A549 (cell line): ENCODE measurements at regions not wholly inside any gene's neighbourhood (a gene's known extent, or its start where the extent isn't known, plus 50 kb on each side); places are given as distances from the start of the nearest gene placed in this dataset.

ENCODE experiments used
- MYC ChIP-seq: IDR thresholded peaks from 2 replicates; pipeline ENCODE4 v1.6.1; 2012; ENCODE audit warnings: mild to moderate bottlenecking, inconsistent platforms, low read length, improper control_type of control experiment, borderline replicate concordance
- NPAS2 ChIP-seq: fragments of 250-450 bp; sonication (Bioruptor Pico); IDR thresholded peaks from 2 replicates; pipeline ENCODE4 v1.8.0; 2022; ENCODE audit warnings: mild to moderate bottlenecking, moderate library complexity, borderline replicate concordance
- POLR2A ChIP-seq: IDR thresholded peaks from 2 replicates; pipeline ENCODE4 v1.6.1; 2012; ENCODE audit warnings: mild to moderate bottlenecking, low read length
- POLR2AphosphoS2 ChIP-seq: conservative IDR thresholded peaks from 2 replicates; pipeline ENCODE4 v1.6.1; 2012; ENCODE audit warnings: low read length, improper control_type of control experiment, inconsistent platforms
- RAD21 ChIP-seq, 2 experiments: fragments of >200 bp in 1 of 2; sonication (Bioruptor Twin) in 1 of 2; formaldehyde crosslinking in 1 of 2; IDR thresholded peaks in 1 of 2; conservative IDR thresholded peaks in 1 of 2; 2 replicates in 1 of 2; 3 replicates in 1 of 2; pipeline ENCODE4 v1.6.1; 2012 to 2018; ENCODE audit warnings: inconsistent platforms in 1 of 2
- SMC3 ChIP-seq: fragments of >200 bp; sonication (Bioruptor Twin); formaldehyde crosslinking; IDR thresholded peaks from 3 replicates; pipeline ENCODE4 v1.6.1; 2018; ENCODE audit warnings: inconsistent platforms
- TF ChIP-seq, protein P1 (sequence below): fragments of >200 bp; sonication (Bioruptor Twin); formaldehyde crosslinking; IDR thresholded peaks from 3 replicates; pipeline ENCODE4 v1.5.1; 2016

DNA sequence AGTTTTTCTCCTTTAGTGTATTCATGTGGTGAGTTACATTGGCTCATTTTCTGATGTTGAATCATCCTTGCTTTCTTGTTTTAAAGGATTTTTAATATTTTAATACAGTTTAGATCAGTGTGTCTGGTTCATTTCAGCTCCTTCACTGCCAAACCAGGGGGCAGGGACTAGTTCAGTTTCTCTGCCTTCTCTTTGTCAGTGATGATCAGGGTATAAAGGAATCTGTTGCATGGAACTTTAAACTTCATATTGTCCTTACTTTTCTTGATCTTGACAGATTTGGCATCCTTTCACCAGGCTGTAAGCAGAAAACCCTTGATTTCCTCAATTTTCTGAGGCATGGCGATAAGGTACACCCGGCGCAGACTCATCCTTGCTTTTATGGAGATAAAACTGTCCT lies 149.4 kb downstream of the KDR start:
- TF ChIP-seq, protein P1, sequence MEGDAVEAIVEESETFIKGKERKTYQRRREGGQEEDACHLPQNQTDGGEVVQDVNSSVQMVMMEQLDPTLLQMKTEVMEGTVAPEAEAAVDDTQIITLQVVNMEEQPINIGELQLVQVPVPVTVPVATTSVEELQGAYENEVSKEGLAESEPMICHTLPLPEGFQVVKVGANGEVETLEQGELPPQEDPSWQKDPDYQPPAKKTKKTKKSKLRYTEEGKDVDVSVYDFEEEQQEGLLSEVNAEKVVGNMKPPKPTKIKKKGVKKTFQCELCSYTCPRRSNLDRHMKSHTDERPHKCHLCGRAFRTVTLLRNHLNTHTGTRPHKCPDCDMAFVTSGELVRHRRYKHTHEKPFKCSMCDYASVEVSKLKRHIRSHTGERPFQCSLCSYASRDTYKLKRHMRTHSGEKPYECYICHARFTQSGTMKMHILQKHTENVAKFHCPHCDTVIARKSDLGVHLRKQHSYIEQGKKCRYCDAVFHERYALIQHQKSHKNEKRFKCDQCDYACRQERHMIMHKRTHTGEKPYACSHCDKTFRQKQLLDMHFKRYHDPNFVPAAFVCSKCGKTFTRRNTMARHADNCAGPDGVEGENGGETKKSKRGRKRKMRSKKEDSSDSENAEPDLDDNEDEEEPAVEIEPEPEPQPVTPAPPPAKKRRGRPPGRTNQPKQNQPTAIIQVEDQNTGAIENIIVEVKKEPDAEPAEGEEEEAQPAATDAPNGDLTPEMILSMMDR = no peak
- no peak for TF ChIP-seq POLR2A
- TF ChIP-seq RAD21 (conservative IDR thresholded peaks at IDR 0.05 in 1 of 2, IDR thresholded peaks at IDR 0.05 in 1 of 2) = no peak
- no peak for TF ChIP-seq NPAS2 (CRISPR knock-in tag)
- no peak for TF ChIP-seq POLR2AphosphoS2
- TF ChIP-seq MYC = no peak
- no peak for TF ChIP-seq SMC3
